Heart right ventricle (tissue), 16 donors: ENCODE measurements at regions not wholly inside any gene's neighbourhood (a gene's known extent, or its start where the extent isn't known, plus 50 kb on each side); places are given as distances from the start of the nearest gene placed in this dataset.

Experiments
- ATAC-seq, 8 donors: fragments of 200-7000 bp; cut with Tn5 transposase; one replicate each; pipeline ENCODE4 v1.9.1; 2020; ENCODE audit warnings: mild to moderate bottlenecking in 8 of 8, moderate library complexity in 8 of 8, moderate number of reproducible peaks in 1 of 8
- DNase-seq, 2 donors: peaks; one replicate each; pipeline ENCODE4 v3.0.0-alpha.2; 2020
- H3K27ac ChIP-seq, 10 donors: fragments of 200-600 bp; sonication (generic) in 2 of 10; one replicate each; pipeline versions ENCODE4 v1.5.0 to v1.8.0; 2020 to 2022; ENCODE audit warnings: mild to moderate bottlenecking in 3 of 10
- H3K27me3 ChIP-seq, 7 donors: fragments of 200-600 bp; one replicate each; pipeline ENCODE4 v1.8.0; 2021 to 2022; ENCODE audit warnings: mild to moderate bottlenecking in 2 of 7
- H3K36me3 ChIP-seq, 9 donors: fragments of 200-600 bp; sonication (generic) in 1 of 9; one replicate each; pipeline versions ENCODE4 v1.5.0 to v1.8.0; 2020 to 2022; ENCODE audit warnings: mild to moderate bottlenecking in 2 of 9
- H3K4me1 ChIP-seq, 9 donors: fragments of 200-600 bp; sonication (generic) in 1 of 9; one replicate each; pipeline versions ENCODE4 v1.5.0 to v1.8.0; 2020 to 2022; ENCODE audit warnings: mild to moderate bottlenecking in 4 of 9
- H3K4me3 ChIP-seq, 10 donors: fragments of 200-600 bp; sonication (generic) in 2 of 10; one replicate each; pipeline versions ENCODE4 v1.5.0 to v1.8.0; 2020 to 2022; ENCODE audit warnings: mild to moderate bottlenecking in 7 of 10, moderate library complexity in 2 of 10
- H3K9me3 ChIP-seq, 11 donors: fragments of 200-600 bp in 10 of 11; sonication (generic) in 2 of 11; one replicate each; pipeline versions ENCODE4 v1.5.0 to v1.8.0; 2013 to 2022; ENCODE audit warnings: mild to moderate bottlenecking in 2 of 11, control low read depth in 1 of 11, moderate library complexity in 1 of 11
- CTCF ChIP-seq, 9 donors: fragments of 200-600 bp; sonication (generic) in 2 of 9; IDR thresholded peaks; one replicate each; pipeline versions ENCODE4 v1.5.0 to v1.8.0; 2021 to 2022; ENCODE audit warnings: antibody characterized with exemption in 9 of 9, mild to moderate bottlenecking in 5 of 9, moderate library complexity in 1 of 9
- WGBS, 2 donors: extraction: QIAGEN DNeasy Blood & Tissue Kit; methylation state at CpG; one replicate each; pipeline ENCODE4 v1.1.7; 2013; ENCODE audit warnings: inconsistent platforms in 1 of 2; 5-methylcytosine and 5-hydroxymethylcytosine counted together
- intact Hi-C, 10 donors: fragments of 100-400 bp; cut with DNase I; formaldehyde crosslinking; loops; one replicate each; pipeline versions ENCODE4 v1.11.1 to v1.14.2; 2022
- donor health status: Arrhythmogenic right ventricular cardiomyopathy.
- donor health status: ischemic (EF 13 %, LVEDD 7.1; RV severe dilation, severe dysfunction).
- donor health status: healthy with polysubstance abuse.
- donor health status: DM: no; HTN: yes; CAD: no.
- donor health status: DM: no; HTN: no; CAD: no.
- donor health status: ischemic (EF 25% LVEDD 6.9; RV normal size, moderate dysfunction).
- donor health status: ischemic (EF 25% LVEDD 5.7; RV mildly dilated, moderate dysfunction).
- donor health status: healthy.
- donor health status: DM: yes; HTN: yes; CAD: no.
- donor health status: Ischemic cardiomyopathy.
- donor health status: ischemic (EF 35%, LVEDD 5.7; RV mildly dilated, moderate dysfunction).
- donor health status: nonischemic (EF 11% LVEDD 7.7; RV severe dilation, severe dysfunction).
- donor health status: DM: yes; HTN: yes; CAD: no.
- donor health status: PGD.
- donor health status: ischemic (EF 29% LVEDD 5.4; RV normal size, mild dysfunction).
- donor health status: nonischemic (EF 23%, LVEDD 6.1; RV moderate dilation, normal function).

DNA sequence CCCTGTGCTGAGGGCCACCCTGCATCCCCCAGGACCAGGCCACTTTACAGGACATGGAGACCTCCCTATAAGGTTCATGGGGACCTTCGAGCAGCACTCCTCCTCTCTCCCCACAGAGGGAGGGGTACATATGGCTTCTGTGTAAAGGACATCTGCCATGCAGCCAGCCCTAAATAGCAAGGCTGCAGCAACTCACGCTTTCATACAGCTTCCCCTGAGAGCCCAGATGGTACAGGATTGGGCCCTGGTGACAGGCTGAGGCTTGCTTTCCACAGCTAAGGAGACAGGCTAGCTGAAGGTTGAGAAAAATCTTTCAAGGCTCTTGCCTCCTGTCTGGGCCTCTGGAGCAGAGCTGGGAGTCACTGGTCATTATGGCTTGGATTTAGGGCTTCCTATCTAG, 147.0 kb upstream of the ZNF366 start:
- Histone ChIP-seq H3K27me3 (no peaks in the 10 kb centered on the region), H3K9me3 (no peaks in the 10 kb centered on the region), H3K4me3 (no peak overlapping the region), H3K36me3 (no peaks in the 10 kb centered on the region), H3K27ac (no peak overlapping the region), H3K4me1 (no peaks in the 10 kb centered on the region)
- WGBS, 2 donors, result 64 to 80% methylated on average over 2 of the region's 2 CpGs
- intact Hi-C loops, result no loop called here
- DNase-seq, result no peak
- ATAC-seq, result no peak
- no peak for TF ChIP-seq CTCF (IDR thresholded peaks at IDR 0.05)

DNA sequence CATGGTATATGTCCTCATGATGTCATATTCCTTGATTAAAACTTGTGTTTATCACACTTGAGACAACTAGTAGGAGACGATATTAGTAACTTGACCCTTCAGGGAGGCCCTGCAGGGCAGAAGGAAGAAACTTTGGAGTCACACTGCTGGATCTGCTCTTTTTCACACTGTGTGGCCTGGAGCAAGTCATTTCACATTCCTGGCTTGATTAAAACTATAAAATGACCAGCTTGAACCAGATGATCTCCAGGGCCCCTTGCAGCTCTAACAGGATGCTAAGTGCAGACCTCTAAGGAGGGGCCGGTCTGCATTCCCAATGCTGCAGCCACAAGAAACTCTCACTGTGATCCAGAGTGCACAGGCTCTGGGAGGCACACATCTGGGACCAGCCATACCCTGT, 146.4 kb upstream of the ZNF366 start:
- H3K27me3 ChIP-seq, result no peaks in the 10 kb centered on the region
- H3K4me3 ChIP-seq, result no peak overlapping the region
- no peak for TF ChIP-seq CTCF (IDR thresholded peaks at IDR 0.05)
- no peak for DNase-seq
- intact Hi-C loops, result no loop called here
- no peaks in the 10 kb centered on the region for H3K36me3 ChIP-seq
- H3K4me1 ChIP-seq, result no peaks in the 10 kb centered on the region
- H3K27ac ChIP-seq, result no peak overlapping the region
- no peak for ATAC-seq
- no peaks in the 10 kb centered on the region for H3K9me3 ChIP-seq
- 74 to 75% methylated on average over 2 of the region's 2 CpGs for WGBS, 2 donors

DNA sequence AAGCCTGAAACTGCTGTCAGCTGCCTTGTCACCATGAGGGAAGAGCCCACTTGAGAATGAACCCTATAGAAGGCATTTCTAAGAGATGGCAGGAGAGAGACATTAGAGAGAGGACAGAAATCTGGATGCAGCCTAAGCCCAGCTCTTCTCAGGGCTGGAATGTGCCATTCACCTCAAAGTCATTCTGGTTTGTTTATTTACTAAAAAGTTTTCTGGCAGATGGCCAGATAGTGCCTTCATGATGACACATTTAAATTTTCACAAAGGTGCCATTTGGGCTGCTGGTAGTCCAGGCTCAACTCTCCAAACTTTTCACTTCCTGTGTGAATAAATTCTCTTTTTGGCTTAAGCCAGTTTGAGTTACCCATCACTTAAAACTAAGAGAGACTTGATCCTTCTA, 144.6 kb upstream of the ZNF366 start:
- intact Hi-C loops, result no loop called here
- H3K4me3 ChIP-seq, result no peak overlapping the region
- no peaks in the 10 kb centered on the region for H3K9me3 ChIP-seq
- H3K4me1 ChIP-seq, result no peaks in the 10 kb centered on the region
- H3K27ac ChIP-seq, result no peak overlapping the region
- no peak for DNase-seq
- TF ChIP-seq CTCF (IDR thresholded peaks at IDR 0.05), result no peak
- H3K27me3 ChIP-seq, result no peaks in the 10 kb centered on the region
- ATAC-seq, result no peak
- no peaks in the 10 kb centered on the region for H3K36me3 ChIP-seq

DNA sequence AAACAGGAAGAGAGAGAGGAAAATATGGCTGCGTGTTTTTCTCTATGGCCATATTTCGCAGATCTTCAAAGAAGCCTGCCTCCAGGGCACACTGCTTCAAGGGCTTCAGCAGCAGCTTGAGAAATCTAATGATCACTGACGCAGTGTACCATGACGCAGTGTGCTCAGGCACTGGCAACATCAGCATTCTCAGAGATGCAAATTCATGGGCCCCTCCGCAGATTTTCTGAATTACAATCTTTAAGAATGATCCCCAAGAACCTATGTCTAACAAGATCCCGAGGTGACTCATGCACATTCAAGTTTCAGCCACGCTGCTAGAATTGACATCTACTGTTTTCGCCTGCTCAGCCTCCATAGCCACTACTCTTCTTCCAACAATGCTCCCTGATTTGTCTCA, 143.9 kb upstream of the ZNF366 start:
- ATAC-seq (no peak), DNase-seq (no peak)
- Histone ChIP-seq H3K9me3 (no peaks in the 10 kb centered on the region), H3K36me3 (no peaks in the 10 kb centered on the region), H3K27me3 (no peaks in the 10 kb centered on the region), H3K4me3 (no peak overlapping the region), H3K27ac (no peak overlapping the region), H3K4me1 (no peaks in the 10 kb centered on the region)
- WGBS, 2 donors, result 89 to 92% methylated on average over 8 of the region's 8 CpGs
- intact Hi-C loops, result no loop called here
- TF ChIP-seq CTCF (IDR thresholded peaks at IDR 0.05), result no peak

GRCh38 chr5:72649449-72649848, 142.2 kb upstream of the ZNF366 start:
- WGBS, 2 donors, result 60 to 67% methylated on average over 7 of the region's 7 CpGs
- Histone ChIP-seq H3K36me3 (no peaks in the 10 kb centered on the region), H3K9me3 (no peaks in the 10 kb centered on the region), H3K27me3 (no peaks in the 10 kb centered on the region), H3K27ac (no peak overlapping the region), H3K4me3 (no peak overlapping the region), H3K4me1 (no peaks in the 10 kb centered on the region)
- no peak for TF ChIP-seq CTCF (IDR thresholded peaks at IDR 0.05)
- intact Hi-C loops, result no loop called here
- ATAC-seq, result no peak
- DNase-seq, result no peak
